HG02763 (cell line): ENCODE measurements at regions not wholly inside any gene's neighbourhood (a gene's known extent, or its start where the extent isn't known, plus 50 kb on each side); places are given as distances from the start of the nearest gene placed in this dataset.
"Not testable (repeated sequence)": the region's sequence is repeated elsewhere in the genome, so short reads cannot be mapped to it uniquely, and the experiment has no call there.

Source experiments
- ATAC-seq: cut with Tn5 transposase; IDR thresholded peaks from one replicate; pipeline ENCODE4 v1.9.1; 2021; ENCODE audit warnings: mild to moderate bottlenecking, moderate library complexity; ENCODE audit not compliant: unreplicated experiment

- ATAC-seq, result no peak
These were observed 50.8 kb upstream of the MAX start for GRCh38 chr14:65153101-65153500.

GRCh38 chr14:65156568-65157366, 54.5 kb upstream of the MAX start:
- ATAC-seq, result peak; percentile 70

- peak; percentile 69 for ATAC-seq
These were observed 57.2 kb upstream of the MAX start for GRCh38 chr14:65159281-65160062.

GRCh38 chr14:65160091-65160490, 57.8 kb upstream of the MAX start:
- ATAC-seq, result no peak

GRCh38 chr14:65162031-65162430, 59.7 kb upstream of the MAX start:
- no peak for ATAC-seq

GRCh38 chr14:65164068-65164824, 61.9 kb upstream of the MAX start:
- no peak for ATAC-seq

- no peak for ATAC-seq
These were observed 62.5 kb upstream of the MAX start for GRCh38 chr14:65164825-65165135.

GRCh38 chr14:65167072-65167645, 64.8 kb upstream of the MAX start:
- no peak for ATAC-seq

GRCh38 chr14:65168840-65169239, 66.5 kb upstream of the MAX start:
- ATAC-seq, result peak; percentile 3

- peak; percentile 87 for ATAC-seq
These were observed 67.0 kb upstream of the MAX start for GRCh38 chr14:65169351-65169750.

- no peak for ATAC-seq
These were observed 68.0 kb upstream of the MAX start for GRCh38 chr14:65170318-65170717.

GRCh38 chr14:65170768-65171507, 68.6 kb upstream of the MAX start:
- no peak for ATAC-seq

- ATAC-seq, result no peak
These were observed 71.8 kb upstream of the MAX start for GRCh38 chr14:65173973-65174693.

GRCh38 chr14:65174783-65175182, 72.5 kb upstream of the MAX start:
- ATAC-seq, result no peak

- no peak for ATAC-seq
These were observed 75.2 kb upstream of the MAX start for GRCh38 chr14:65177551-65177950.

- not testable (repeated sequence) for ATAC-seq
These were observed 76.9 kb upstream of the MAX start for GRCh38 chr14:65179231-65179630.

GRCh38 chr14:65179918-65180724, 77.8 kb upstream of the MAX start:
- ATAC-seq, result peak; percentile 88

- no peak for ATAC-seq
These were observed 78.4 kb upstream of the MAX start for GRCh38 chr14:65180725-65181025.

- no peak for ATAC-seq
These were observed 81.9 kb upstream of the MAX start for GRCh38 chr14:65184032-65184764.
